DMS53 treated with DMSO at 0.1 percent for 48 hours (cell line): ENCODE measurements at regions not wholly inside any gene's neighbourhood (a gene's known extent, or its start where the extent isn't known, plus 50 kb on each side); places are given as distances from the start of the nearest gene placed in this dataset.
A peak's percentile ranks its signal among the peaks of the same experiment; 100 is the strongest.
"Not testable (repeated sequence)": the region's sequence is repeated elsewhere in the genome, so short reads cannot be mapped to it uniquely, and the experiment has no call there.

Source experiments
- DNase-seq: peaks from one replicate; lab custom pipeline; 2025; ENCODE audit not compliant: unreplicated experiment; lab: John Stamatoyannopoulos, UW

- DNase-seq: no peak
Observed at GRCh38 chr12:73902260-73902659, 635.4 kb upstream of the ATXN7L3B start.

- DNase-seq: no peak
Observed at GRCh38 chr12:73906757-73907156, 630.9 kb upstream of the ATXN7L3B start.

GRCh38 chr12:73935817-73936216 lies 601.8 kb upstream of the ATXN7L3B start:
- peak; percentile 99 for DNase-seq

GRCh38 chr12:73947326-73948026 lies 590.2 kb upstream of the ATXN7L3B start:
- no peak for DNase-seq

- DNase-seq: no peak
Observed at GRCh38 chr12:73950507-73950906, 587.1 kb upstream of the ATXN7L3B start.

GRCh38 chr12:73951956-73952703 lies 585.5 kb upstream of the ATXN7L3B start:
- DNase-seq: no peak

- no peak for DNase-seq
Observed at GRCh38 chr12:73964641-73965040, 573.0 kb upstream of the ATXN7L3B start.

GRCh38 chr12:73973486-73973885 lies 564.1 kb upstream of the ATXN7L3B start:
- no peak for DNase-seq

- DNase-seq: no peak
Observed at GRCh38 chr12:73984552-73984951, 553.1 kb upstream of the ATXN7L3B start.

- DNase-seq: no peak
Observed at GRCh38 chr12:73991138-73991537, 546.5 kb upstream of the ATXN7L3B start.

- no peak for DNase-seq
Observed at GRCh38 chr12:73998894-73999293, 538.7 kb upstream of the ATXN7L3B start.

GRCh38 chr12:74015118-74015517 lies 522.5 kb upstream of the ATXN7L3B start:
- DNase-seq: no peak

- not testable (repeated sequence) for DNase-seq
Observed at GRCh38 chr12:74016324-74016723, 521.3 kb upstream of the ATXN7L3B start.

- DNase-seq: no peak
Observed at GRCh38 chr12:74018849-74019248, 518.8 kb upstream of the ATXN7L3B start.

GRCh38 chr12:74021937-74022336 lies 515.7 kb upstream of the ATXN7L3B start:
- peak; percentile 94 for DNase-seq

- DNase-seq: no peak
Observed at GRCh38 chr12:74031045-74031444, 506.6 kb upstream of the ATXN7L3B start.

GRCh38 chr12:74033531-74033930 lies 504.1 kb upstream of the ATXN7L3B start:
- no peak for DNase-seq

- not testable (repeated sequence) for DNase-seq
Observed at GRCh38 chr12:74039138-74039537, 498.5 kb upstream of the ATXN7L3B start.

- DNase-seq: peak; percentile 97
Observed at GRCh38 chr12:74043343-74043742, 494.3 kb upstream of the ATXN7L3B start.

- no peak for DNase-seq
Observed at GRCh38 chr12:74049348-74049747, 488.3 kb upstream of the ATXN7L3B start.

GRCh38 chr12:74051848-74052247 lies 485.8 kb upstream of the ATXN7L3B start:
- DNase-seq: no peak

- peak; percentile 95 for DNase-seq
Observed at GRCh38 chr12:74066476-74066875, 471.2 kb upstream of the ATXN7L3B start.
